ENCODE measurements at regions not wholly inside any gene's neighbourhood (a gene's known extent, or its start where the extent isn't known, plus 50 kb on each side); places are given as distances from the start of the nearest gene placed in this dataset.

- peaks cover 0 to 13% of the 10 kb centered on the region in 2 donors for H3K27me3 ChIP-seq
- H3K27ac ChIP-seq, result no peak overlapping the region
- DNase-seq, result no peak
- peaks cover 0 to 14% (median 0%) of the 10 kb centered on the region in 3 donors for H3K9me3 ChIP-seq
- intact Hi-C loops (cut with DNase I; ENCODE audit: low total_unique reads), result no loop called here
- TF ChIP-seq, protein P1, sequence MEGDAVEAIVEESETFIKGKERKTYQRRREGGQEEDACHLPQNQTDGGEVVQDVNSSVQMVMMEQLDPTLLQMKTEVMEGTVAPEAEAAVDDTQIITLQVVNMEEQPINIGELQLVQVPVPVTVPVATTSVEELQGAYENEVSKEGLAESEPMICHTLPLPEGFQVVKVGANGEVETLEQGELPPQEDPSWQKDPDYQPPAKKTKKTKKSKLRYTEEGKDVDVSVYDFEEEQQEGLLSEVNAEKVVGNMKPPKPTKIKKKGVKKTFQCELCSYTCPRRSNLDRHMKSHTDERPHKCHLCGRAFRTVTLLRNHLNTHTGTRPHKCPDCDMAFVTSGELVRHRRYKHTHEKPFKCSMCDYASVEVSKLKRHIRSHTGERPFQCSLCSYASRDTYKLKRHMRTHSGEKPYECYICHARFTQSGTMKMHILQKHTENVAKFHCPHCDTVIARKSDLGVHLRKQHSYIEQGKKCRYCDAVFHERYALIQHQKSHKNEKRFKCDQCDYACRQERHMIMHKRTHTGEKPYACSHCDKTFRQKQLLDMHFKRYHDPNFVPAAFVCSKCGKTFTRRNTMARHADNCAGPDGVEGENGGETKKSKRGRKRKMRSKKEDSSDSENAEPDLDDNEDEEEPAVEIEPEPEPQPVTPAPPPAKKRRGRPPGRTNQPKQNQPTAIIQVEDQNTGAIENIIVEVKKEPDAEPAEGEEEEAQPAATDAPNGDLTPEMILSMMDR (IDR thresholded peaks at IDR 0.05), result no peak
- H3K4me3 ChIP-seq, result no peak overlapping the region
- H3K4me1 ChIP-seq, result no peaks in the 10 kb centered on the region
- no peaks in the 10 kb centered on the region for H3K36me3 ChIP-seq
These were observed 356.7 kb downstream of the SOX9 start for GRCh38 chr17:72477491-72477890.

- H3K27ac ChIP-seq, result no peak overlapping the region
- H3K4me1 ChIP-seq, result no peaks in the 10 kb centered on the region
- peaks cover 0 to 15% of the 10 kb centered on the region in 2 donors for H3K27me3 ChIP-seq
- DNase-seq, result no peak
- no peaks in the 10 kb centered on the region for H3K36me3 ChIP-seq
- TF ChIP-seq, protein P1 (IDR thresholded peaks at IDR 0.05), result no peak
- intact Hi-C loops (cut with DNase I; ENCODE audit: low total_unique reads), result no loop called here
- no peak overlapping the region for H3K4me3 ChIP-seq
- H3K9me3 ChIP-seq, result peaks cover 0 to 11% (median 0%) of the 10 kb centered on the region in 3 donors
These were observed 358.3 kb downstream of the SOX9 start for GRCh38 chr17:72479113-72479512.

DNA sequence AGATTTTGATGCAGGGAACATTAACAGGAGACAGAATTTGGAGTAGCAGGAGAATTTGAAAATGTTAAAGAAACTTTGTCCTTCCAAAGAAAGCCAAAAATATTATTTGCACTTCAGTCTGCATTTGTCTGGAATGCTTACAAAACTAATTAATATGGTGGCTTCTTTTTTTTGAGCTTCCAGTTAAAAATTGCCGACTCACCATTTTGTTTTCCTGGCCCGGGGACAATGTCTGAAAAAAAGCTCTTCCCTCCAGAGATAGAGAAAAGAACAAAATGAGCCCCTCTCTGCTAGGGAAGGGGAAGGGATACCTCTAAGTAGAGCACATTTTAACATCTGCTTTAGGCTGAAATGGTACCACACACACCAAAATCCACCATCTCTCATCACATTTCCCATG is 360.8 kb downstream of the SOX9 start:
- TF ChIP-seq, protein P1 (IDR thresholded peaks at IDR 0.05), result no peak
- Histone ChIP-seq H3K27me3 (peaks cover 0 to 20% of the 10 kb centered on the region in 2 donors), H3K36me3 (no peaks in the 10 kb centered on the region)

DNA sequence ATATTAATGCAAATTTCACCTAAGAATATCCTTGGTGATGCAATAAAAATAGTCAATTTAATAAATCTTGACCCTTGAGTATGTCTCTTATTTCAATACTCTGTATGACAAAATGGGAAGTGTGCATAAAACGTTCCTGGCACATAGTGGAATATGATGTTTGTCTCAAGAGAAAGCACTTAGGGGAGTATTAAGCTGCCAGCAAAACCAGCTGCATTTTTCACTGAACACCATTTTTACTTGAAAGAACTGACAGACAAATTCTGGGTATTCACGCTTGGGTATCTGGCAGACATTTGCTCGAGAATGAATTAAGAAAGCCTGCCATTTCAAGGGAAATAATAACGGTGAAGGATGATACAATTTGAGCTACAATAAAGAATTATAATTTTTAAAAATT is 364.8 kb downstream of the SOX9 start:
- H3K27ac ChIP-seq, result no peak overlapping the region
- H3K36me3 ChIP-seq, result no peaks in the 10 kb centered on the region
- intact Hi-C loops (cut with DNase I; ENCODE audit: low total_unique reads), result no loop called here
- no peak for DNase-seq
- no peaks in the 10 kb centered on the region for H3K4me1 ChIP-seq
- peaks cover 0 to 22% of the 10 kb centered on the region in 2 donors for H3K27me3 ChIP-seq
- TF ChIP-seq, protein P1 (IDR thresholded peaks at IDR 0.05), result no peak
- H3K9me3 ChIP-seq, result peaks cover 0 to 4% (median 0%) of the 10 kb centered on the region in 3 donors
- no peak overlapping the region for H3K4me3 ChIP-seq

More for the DNA sequence above, 360.8 kb downstream of the SOX9 start:
- DNase-seq, result no peak
- no peak overlapping the region for H3K27ac ChIP-seq
- intact Hi-C loops (cut with DNase I; ENCODE audit: low total_unique reads), result no loop called here
- H3K4me1 ChIP-seq, result no peaks in the 10 kb centered on the region
- no peaks in the 10 kb centered on the region for H3K9me3 ChIP-seq
- no peak overlapping the region for H3K4me3 ChIP-seq

DNA sequence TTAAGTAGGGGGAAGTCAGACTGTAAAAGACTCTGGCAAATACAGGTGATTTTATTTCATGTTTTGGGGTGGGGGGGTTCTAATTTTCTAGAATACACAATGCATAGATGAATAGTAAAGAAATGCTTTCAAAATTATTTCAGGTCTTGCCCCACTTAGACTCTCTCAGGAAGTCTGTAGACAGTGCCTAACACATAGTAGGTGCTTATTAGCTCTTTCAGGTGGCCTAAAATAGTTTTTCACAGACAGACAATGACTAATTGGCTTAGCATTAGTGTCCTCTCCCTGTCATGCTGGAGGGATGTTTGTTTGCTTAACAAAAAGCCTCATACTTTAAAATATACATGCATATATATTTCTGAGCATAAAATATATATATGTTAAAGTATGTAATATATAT is 366.0 kb downstream of the SOX9 start:
- H3K36me3 ChIP-seq, result no peaks in the 10 kb centered on the region
- intact Hi-C loops (cut with DNase I; ENCODE audit: low total_unique reads), result no loop called here
- peaks cover 0 to 11% (median 6%) of the 10 kb centered on the region in 3 donors for H3K9me3 ChIP-seq
- H3K27ac ChIP-seq, result no peak overlapping the region
- H3K4me3 ChIP-seq, result no peak overlapping the region
- TF ChIP-seq, protein P1 (IDR thresholded peaks at IDR 0.05), result no peak
- H3K4me1 ChIP-seq, result no peaks in the 10 kb centered on the region
- DNase-seq, result no peak
- peaks cover 0 to 22% of the 10 kb centered on the region in 2 donors for H3K27me3 ChIP-seq
